Trophoblast cell (in vitro differentiated cells and primary cell): ENCODE measurements at regions not wholly inside any gene's neighbourhood (a gene's known extent, or its start where the extent isn't known, plus 50 kb on each side); places are given as distances from the start of the nearest gene placed in this dataset.
"Not testable (repeated sequence)": the region's sequence is repeated elsewhere in the genome, so short reads cannot be mapped to it uniquely, and the experiment has no call there.

Experiments
- DNase-seq, 2 donors: peaks; one replicate each; pipeline ENCODE4 v3.0.0-alpha.2; 2016
- H2AFZ ChIP-seq: 2 replicates; pipeline ENCODE4 v1.6.1; 2013; ENCODE audit warnings: low read length, moderate library complexity, mild to moderate bottlenecking; ENCODE audit not compliant: insufficient read depth, poor library complexity
- H2AK5ac ChIP-seq: 2 replicates; pipeline ENCODE4 v1.6.1; 2013; ENCODE audit warnings: mild to moderate bottlenecking, low read length
- H2BK120ac ChIP-seq: 2 replicates; pipeline ENCODE4 v1.6.1; 2013; ENCODE audit warnings: low read length, mild to moderate bottlenecking, moderate library complexity; ENCODE audit not compliant: insufficient read depth, poor library complexity
- H2BK12ac ChIP-seq: 2 replicates; pipeline ENCODE4 v1.6.1; 2013; ENCODE audit warnings: mild to moderate bottlenecking, low read length, moderate library complexity
- H2BK5ac ChIP-seq: 2 replicates; pipeline ENCODE4 v1.6.1; 2013; ENCODE audit warnings: low read length, low read depth, moderate library complexity, mild to moderate bottlenecking; ENCODE audit not compliant: poor library complexity
- H3K14ac ChIP-seq: 2 replicates; pipeline ENCODE4 v1.6.1; 2013; ENCODE audit warnings: mild to moderate bottlenecking, low read length
- H3K18ac ChIP-seq: 2 replicates; pipeline ENCODE4 v1.6.1; 2013; ENCODE audit warnings: mild to moderate bottlenecking, low read length
- H3K23ac ChIP-seq: 2 replicates; pipeline ENCODE4 v1.6.1; 2013; ENCODE audit warnings: low read length
- H3K27ac ChIP-seq: 2 replicates; pipeline ENCODE4 v1.5.1; 2013; ENCODE audit warnings: low read depth, mild to moderate bottlenecking, inconsistent platforms, low read length, moderate library complexity
- H3K27me3 ChIP-seq: 2 replicates; pipeline ENCODE4 v1.6.1; 2013; ENCODE audit warnings: inconsistent platforms, mild to moderate bottlenecking, low read length, moderate library complexity; ENCODE audit not compliant: insufficient read depth
- H3K36me3 ChIP-seq, 2 experiments: 1 replicate in 1 of 2; 2 replicates in 1 of 2; pipeline ENCODE4 v1.6.1; 2013; ENCODE audit warnings: low read length in 2 of 2, mild to moderate bottlenecking in 2 of 2, moderate library complexity in 1 of 2; ENCODE audit not compliant: insufficient read depth in 2 of 2, control insufficient read depth in 1 of 2
- H3K4ac ChIP-seq: 2 replicates; pipeline ENCODE4 v1.6.1; 2013; ENCODE audit warnings: low read depth, mild to moderate bottlenecking, low read length, moderate library complexity
- H3K4me1 ChIP-seq, 2 experiments: 1 replicate in 1 of 2; 2 replicates in 1 of 2; pipeline ENCODE4 v1.6.1; 2013; ENCODE audit warnings: low read length in 2 of 2, mild to moderate bottlenecking in 2 of 2, moderate library complexity in 1 of 2; ENCODE audit not compliant: insufficient read depth in 2 of 2, control insufficient read depth in 1 of 2
- H3K4me2 ChIP-seq: 2 replicates; pipeline ENCODE4 v1.6.1; 2013; ENCODE audit warnings: inconsistent platforms, mild to moderate bottlenecking, low read length, moderate library complexity
- H3K4me3 ChIP-seq: 2 replicates; pipeline ENCODE4 v1.5.1; 2013; ENCODE audit warnings: mild to moderate bottlenecking, low read depth, low read length, inconsistent platforms
- H3K79me1 ChIP-seq: one replicate; pipeline ENCODE4 v1.6.1; 2013; ENCODE audit warnings: low read length
- H3K79me2 ChIP-seq: 2 replicates; pipeline ENCODE4 v1.6.1; 2013; ENCODE audit warnings: low read length, mild to moderate bottlenecking; ENCODE audit not compliant: control insufficient read depth, insufficient read depth, poor library complexity
- H3K9ac ChIP-seq: 2 replicates; pipeline ENCODE4 v1.6.1; 2013; ENCODE audit warnings: mild to moderate bottlenecking, low read length
- H3K9me3 ChIP-seq: 2 replicates; pipeline ENCODE4 v1.6.1; 2013; ENCODE audit warnings: low read depth, mild to moderate bottlenecking, control low read depth, inconsistent platforms, low read length; ENCODE audit not compliant: insufficient read depth
- H4K12ac ChIP-seq: 2 replicates; pipeline ENCODE4 v1.6.1; 2013; ENCODE audit warnings: low read depth, mild to moderate bottlenecking, low read length, moderate library complexity
- H4K8ac ChIP-seq: 2 replicates; pipeline ENCODE4 v1.6.1; 2013; ENCODE audit warnings: low read depth, mild to moderate bottlenecking, low read length, moderate library complexity
- H4K91ac ChIP-seq: one replicate; pipeline ENCODE4 v1.6.1; 2013; ENCODE audit warnings: low read depth, mild to moderate bottlenecking, low read length, moderate library complexity
- WGBS: extraction: QIAGEN DNeasy Blood & Tissue Kit; methylation state at CpG from one replicate; pipeline ENCODE4 v1.1.7; 2013; ENCODE audit warnings: missing lambda C conversion rate; ENCODE audit not compliant: insufficient read length, insufficient coverage; ENCODE audit errors: extremely low coverage; 5-methylcytosine and 5-hydroxymethylcytosine counted together

DNA sequence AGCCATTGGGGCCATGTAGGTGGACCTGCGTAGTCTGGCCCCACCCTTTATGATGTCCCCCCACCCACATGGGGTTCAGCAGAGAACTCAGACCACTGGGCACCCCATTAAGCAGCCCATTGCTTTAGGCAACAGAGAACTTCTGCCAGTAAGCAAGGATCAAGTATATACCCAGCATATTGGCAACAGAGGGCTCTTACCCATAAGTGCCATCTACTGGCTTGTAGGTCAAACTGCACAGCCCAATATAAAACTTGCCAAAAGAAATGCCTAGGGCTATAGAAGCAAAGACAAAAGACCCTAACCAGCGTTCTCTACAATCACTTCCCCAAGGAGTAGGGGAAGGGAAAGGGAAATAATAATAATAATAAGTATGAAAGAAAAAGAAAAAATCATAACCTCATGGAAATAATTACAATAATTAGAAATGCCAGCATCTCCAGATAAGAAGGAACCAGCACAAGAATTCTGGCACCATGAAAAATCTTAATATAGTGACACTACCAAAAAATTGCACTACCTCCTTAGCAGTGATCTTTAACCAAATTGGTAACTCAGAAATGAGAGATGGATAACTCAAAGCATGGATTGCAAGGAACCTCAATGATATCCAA lies 1090.7 kb downstream of the FAT4 start:
- H3K27me3 ChIP-seq = no peaks in the 10 kb centered on the region
- no peak overlapping the region for H3K14ac ChIP-seq
- H3K9ac ChIP-seq = no peak overlapping the region
- H3K79me2 ChIP-seq = no peaks in the 10 kb centered on the region
- no peak overlapping the region for H2AFZ ChIP-seq
- no peak overlapping the region for H4K12ac ChIP-seq
- no peak overlapping the region for H2BK5ac ChIP-seq
- H3K23ac ChIP-seq = no peak overlapping the region
- H4K8ac ChIP-seq = no peak overlapping the region
- H2BK120ac ChIP-seq = no peak overlapping the region
- no peak overlapping the region for H3K4me2 ChIP-seq
- no peak overlapping the region for H4K91ac ChIP-seq
- no peaks in the 10 kb centered on the region for H3K36me3 ChIP-seq
- no peak overlapping the region for H2AK5ac ChIP-seq
- peak in 1 of 2 donors; percentile 66 for DNase-seq
- H3K79me1 ChIP-seq = no peaks in the 10 kb centered on the region
- no peak overlapping the region for H3K4ac ChIP-seq
- no peaks in the 10 kb centered on the region for H3K9me3 ChIP-seq
- H3K18ac ChIP-seq = no peak overlapping the region
- no peak overlapping the region for H3K27ac ChIP-seq
- H3K4me1 ChIP-seq = no peaks in the 10 kb centered on the region
- no peak overlapping the region for H3K4me3 ChIP-seq
- WGBS = no CpG with 5 or more reads among the region's 2 CpGs
- no peak overlapping the region for H2BK12ac ChIP-seq

- Histone ChIP-seq H2BK5ac (no peak overlapping the region), H2AK5ac (no peak overlapping the region), H3K27me3 (no peaks in the 10 kb centered on the region), H3K4me2 (no peak overlapping the region), H3K4me3 (no peak overlapping the region), H3K79me2 (no peaks in the 10 kb centered on the region), H4K91ac (no peak overlapping the region), H3K27ac (no peak overlapping the region), H3K18ac (no peak overlapping the region), H3K79me1 (no peaks in the 10 kb centered on the region), H3K14ac (no peak overlapping the region), H3K9ac (no peak overlapping the region), H3K36me3 (no peaks in the 10 kb centered on the region), H4K8ac (no peak overlapping the region), H3K4me1 (no peaks in the 10 kb centered on the region), H3K23ac (no peak overlapping the region), H2BK12ac (no peak overlapping the region), H3K4ac (no peak overlapping the region), H2BK120ac (no peak overlapping the region), H4K12ac (no peak overlapping the region), H2AFZ (no peak overlapping the region), H3K9me3 (no peaks in the 10 kb centered on the region)
- DNase-seq = no peak
- whole genome bisulfite sequencing = no CpG with 5 or more reads among the region's 4 CpGs
These were observed 1095.0 kb downstream of the FAT4 start for GRCh38 chr4:126409746-126410145.

DNA sequence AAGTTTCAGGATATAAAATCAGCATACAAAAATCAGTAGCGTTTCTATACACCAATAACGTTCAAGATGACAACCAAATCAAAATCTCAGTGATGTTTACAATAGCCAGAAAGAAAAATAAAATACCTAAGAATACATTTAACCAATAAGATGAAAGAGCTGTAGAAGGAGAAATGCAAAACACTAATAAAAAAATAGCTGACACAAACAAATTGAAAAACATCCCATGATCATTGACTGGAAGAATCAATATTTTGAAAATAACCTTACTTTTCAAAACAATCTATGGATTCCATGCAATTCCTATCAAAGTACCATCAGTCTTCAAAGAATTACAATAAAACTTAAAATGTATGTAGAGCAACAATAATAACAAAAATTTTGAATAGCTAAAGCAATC lies 1096.3 kb downstream of the FAT4 start:
- H3K4ac ChIP-seq = no peak overlapping the region
- H2AFZ ChIP-seq = no peak overlapping the region
- H3K79me2 ChIP-seq = no peaks in the 10 kb centered on the region
- H3K79me1 ChIP-seq = no peaks in the 10 kb centered on the region
- H2BK5ac ChIP-seq = no peak overlapping the region
- H3K9me3 ChIP-seq = no peaks in the 10 kb centered on the region
- H3K14ac ChIP-seq = no peak overlapping the region
- no peak overlapping the region for H3K4me2 ChIP-seq
- no peaks in the 10 kb centered on the region for H3K4me1 ChIP-seq
- no peak overlapping the region for H3K27ac ChIP-seq
- no peak overlapping the region for H2BK120ac ChIP-seq
- no peak overlapping the region for H3K23ac ChIP-seq
- no peak overlapping the region for H4K12ac ChIP-seq
- no peak overlapping the region for H2BK12ac ChIP-seq
- DNase-seq = no peak
- no peak overlapping the region for H3K9ac ChIP-seq
- H4K8ac ChIP-seq = no peak overlapping the region
- no peak overlapping the region for H4K91ac ChIP-seq
- WGBS = no CpG with 5 or more reads among the region's 2 CpGs
- H3K27me3 ChIP-seq = no peaks in the 10 kb centered on the region
- H3K18ac ChIP-seq = no peak overlapping the region
- no peak overlapping the region for H3K4me3 ChIP-seq
- H2AK5ac ChIP-seq = no peak overlapping the region
- no peaks in the 10 kb centered on the region for H3K36me3 ChIP-seq

DNA sequence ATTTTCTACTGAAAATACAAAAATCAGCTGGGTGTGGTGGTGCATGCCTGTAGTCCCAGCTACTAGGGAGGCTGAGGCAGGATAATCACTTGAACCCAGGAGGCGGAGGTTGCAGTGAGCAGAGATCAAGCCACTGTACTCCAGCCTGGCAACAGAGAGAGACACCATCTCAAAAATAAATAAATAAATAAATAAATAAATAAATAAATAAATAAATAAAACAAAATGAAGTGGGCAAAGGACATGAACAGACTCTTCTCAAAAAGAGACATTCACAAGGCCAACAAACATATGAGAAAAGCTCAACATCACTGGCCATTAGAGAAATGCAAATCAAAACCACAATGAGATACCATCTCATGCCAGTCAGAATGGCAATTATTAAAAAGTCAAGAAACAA lies 1097.6 kb downstream of the FAT4 start:
- not testable (repeated sequence) for H3K4me3 ChIP-seq, H3K23ac ChIP-seq, H3K4me2 ChIP-seq, H3K9me3 ChIP-seq, H2BK5ac ChIP-seq, H3K36me3 ChIP-seq, H2AFZ ChIP-seq, H4K8ac ChIP-seq, H2BK12ac ChIP-seq, H3K4ac ChIP-seq, H3K9ac ChIP-seq, H2BK120ac ChIP-seq, H3K4me1 ChIP-seq, H3K18ac ChIP-seq, H3K27ac ChIP-seq, H3K79me1 ChIP-seq, H3K14ac ChIP-seq, H3K79me2 ChIP-seq, DNase-seq, H4K91ac ChIP-seq, H3K27me3 ChIP-seq, H2AK5ac ChIP-seq, H4K12ac ChIP-seq
- no CpG with 5 or more reads among the region's 1 CpG for WGBS
